Thymus (tissue), 11 donors: ENCODE measurements at regions not wholly inside any gene's neighbourhood (a gene's known extent, or its start where the extent isn't known, plus 50 kb on each side); places are given as distances from the start of the nearest gene placed in this dataset.

Experiments used
- DNase-seq, 9 donors: peaks; one replicate each; pipeline ENCODE4 v3.0.0-alpha.2; 2013; ENCODE audit warnings: low spot score in 9 of 9, low read depth in 6 of 9, missing footprints in 1 of 9
- H3K27ac ChIP-seq, 2 donors: one replicate each; pipeline ENCODE4 v1.5.1; 2013; ENCODE audit warnings: control low read depth in 1 of 2, low read depth in 1 of 2, low read length in 1 of 2, mild to moderate bottlenecking in 1 of 2, moderate library complexity in 1 of 2
- H3K27me3 ChIP-seq, 2 donors: one replicate each; pipeline ENCODE4 v1.5.1; 2013; ENCODE audit warnings: low read length in 1 of 2; ENCODE audit not compliant: control insufficient read depth in 2 of 2, insufficient read depth in 1 of 2
- H3K36me3 ChIP-seq, 2 donors: one replicate each; pipeline ENCODE4 v1.5.1; 2013; ENCODE audit warnings: low read length in 1 of 2, mild to moderate bottlenecking in 1 of 2, moderate library complexity in 1 of 2; ENCODE audit not compliant: control insufficient read depth in 2 of 2, insufficient read depth in 2 of 2
- H3K4me1 ChIP-seq, 2 donors: one replicate each; pipeline ENCODE4 v1.5.1; 2013; ENCODE audit warnings: low read length in 2 of 2; ENCODE audit not compliant: control insufficient read depth in 2 of 2, insufficient read depth in 2 of 2
- H3K4me3 ChIP-seq, 2 donors: one replicate each; pipeline ENCODE4 v1.5.1; 2013; ENCODE audit warnings: low read length in 2 of 2, control low read depth in 1 of 2, mild to moderate bottlenecking in 1 of 2
- H3K9me3 ChIP-seq, 2 donors: one replicate each; pipeline ENCODE4 v1.5.1; 2013; ENCODE audit warnings: low read length in 1 of 2, mild to moderate bottlenecking in 1 of 2; ENCODE audit not compliant: control insufficient read depth in 2 of 2, insufficient read depth in 1 of 2
- WGBS: extraction: QIAGEN DNeasy Blood & Tissue Kit; methylation state at CpG from one replicate; pipeline ENCODE4 v1.1.7; 2013; 5-methylcytosine and 5-hydroxymethylcytosine counted together
- donor health status: healthy.

DNA sequence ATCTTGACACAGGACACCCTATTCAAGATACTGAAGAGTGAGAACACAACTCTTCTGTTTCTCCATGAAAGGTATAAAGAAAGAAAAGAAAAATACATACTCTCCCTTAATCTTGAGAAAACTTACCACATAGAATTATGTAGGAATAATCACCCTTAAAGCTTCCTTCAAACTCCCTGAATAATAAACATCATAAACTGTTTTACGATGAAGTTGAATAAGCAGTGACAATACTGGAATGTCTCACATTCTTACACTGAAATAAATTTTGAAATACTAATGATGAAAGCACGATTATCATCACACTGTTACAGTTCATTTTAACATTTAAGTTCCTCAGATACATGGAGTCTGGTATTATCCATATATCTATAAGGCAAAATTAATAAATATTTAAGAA is 306.2 kb downstream of the IPMK start:
- no peak for DNase-seq
- Histone ChIP-seq H3K36me3 (no peaks in the 10 kb centered on the region), H3K4me1 (no peaks in the 10 kb centered on the region), H3K4me3 (no peak overlapping the region), H3K9me3 (no peaks in the 10 kb centered on the region), H3K27ac (no peak overlapping the region), H3K27me3 (no peaks in the 10 kb centered on the region)
- 87% methylated on average over 2 of the region's 2 CpGs for WGBS

DNA sequence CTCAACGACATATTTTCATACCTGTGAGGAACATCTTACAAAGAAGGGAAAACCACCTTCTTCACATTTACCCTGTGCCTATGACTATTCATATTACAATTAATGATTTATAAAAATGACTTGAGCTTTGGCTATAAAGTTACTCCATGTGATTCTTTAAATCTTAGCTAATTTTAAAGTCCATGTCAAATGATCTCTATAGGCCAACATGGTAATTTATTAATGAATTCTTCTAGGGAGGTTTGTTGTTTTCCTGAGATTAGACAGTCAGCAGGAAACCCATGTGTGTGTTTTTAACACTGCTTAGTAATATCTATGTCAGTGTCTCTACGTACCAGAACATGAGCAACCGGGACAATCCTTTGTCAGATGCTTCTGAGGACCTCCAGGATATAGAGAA is 307.3 kb downstream of the IPMK start:
- no peak overlapping the region for H3K27ac ChIP-seq
- no peak for DNase-seq
- no peaks in the 10 kb centered on the region for H3K9me3 ChIP-seq
- H3K36me3 ChIP-seq = no peaks in the 10 kb centered on the region
- no peak overlapping the region for H3K4me3 ChIP-seq
- no peaks in the 10 kb centered on the region for H3K27me3 ChIP-seq
- no peaks in the 10 kb centered on the region for H3K4me1 ChIP-seq
- 60% methylated on average over 3 of the region's 3 CpGs for WGBS

DNA sequence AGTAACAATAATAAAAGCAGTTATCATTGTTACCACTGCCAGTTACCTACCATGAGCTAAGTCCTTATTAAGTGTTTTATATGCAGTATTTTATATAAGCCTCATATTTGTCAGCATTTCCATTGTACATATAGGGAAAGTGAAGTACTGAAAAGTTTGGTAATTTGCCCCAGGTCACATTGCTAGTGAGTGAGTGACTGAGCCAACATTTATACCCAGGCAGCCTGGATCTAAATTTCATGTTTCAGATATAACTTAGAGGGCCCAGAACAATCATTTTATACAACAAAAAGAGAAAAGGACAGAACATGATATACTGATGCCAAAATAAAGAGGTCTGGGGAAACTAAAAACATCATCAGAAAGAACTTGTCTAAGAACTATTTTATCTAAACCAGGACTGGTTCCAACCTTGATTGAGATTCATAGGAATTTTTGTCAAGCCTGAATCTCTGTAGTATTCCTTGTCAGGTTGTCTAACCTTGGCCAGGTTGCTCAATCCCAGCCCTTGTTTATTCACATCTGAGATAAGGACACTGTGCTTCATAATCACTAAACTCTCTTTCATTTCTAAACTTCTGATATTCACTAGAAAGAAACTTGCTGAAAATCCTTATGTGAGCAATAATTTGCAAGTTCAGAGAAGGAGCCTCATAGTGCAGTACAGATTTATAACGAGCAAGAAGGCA is 308.2 kb downstream of the IPMK start:
- Histone ChIP-seq H3K36me3 (no peaks in the 10 kb centered on the region), H3K27me3 (no peaks in the 10 kb centered on the region), H3K27ac (no peak overlapping the region), H3K4me3 (no peak overlapping the region), H3K9me3 (no peaks in the 10 kb centered on the region), H3K4me1 (no peaks in the 10 kb centered on the region)
- DNase-seq = no peak
- 75% methylated on average over 1 of the region's 1 CpG for WGBS

DNA sequence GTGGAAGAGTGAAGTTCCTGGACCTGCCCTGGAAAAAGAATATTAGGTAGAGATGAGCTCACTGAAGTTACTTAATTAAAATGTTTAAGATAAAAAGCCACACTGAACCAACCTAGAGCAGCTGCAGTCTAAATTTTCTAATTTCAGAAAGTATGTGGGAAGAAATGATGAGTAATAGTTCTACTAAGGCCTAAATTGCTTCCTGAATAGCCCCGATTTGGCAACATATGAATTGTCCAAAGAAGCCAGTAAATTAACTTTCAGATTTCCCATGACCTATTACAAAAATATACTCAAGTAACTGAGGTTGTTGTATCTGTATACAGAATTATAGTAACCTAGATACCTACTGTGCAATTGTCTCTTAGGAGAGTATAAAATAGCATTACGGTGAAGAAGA is 312.6 kb downstream of the IPMK start:
- no peaks in the 10 kb centered on the region for H3K36me3 ChIP-seq
- no peaks in the 10 kb centered on the region for H3K4me1 ChIP-seq
- no peak overlapping the region for H3K4me3 ChIP-seq
- H3K27ac ChIP-seq = no peak overlapping the region
- WGBS = 89% methylated on average over 2 of the region's 2 CpGs
- H3K27me3 ChIP-seq = no peaks in the 10 kb centered on the region
- no peak for DNase-seq
- H3K9me3 ChIP-seq = no peaks in the 10 kb centered on the region

DNA sequence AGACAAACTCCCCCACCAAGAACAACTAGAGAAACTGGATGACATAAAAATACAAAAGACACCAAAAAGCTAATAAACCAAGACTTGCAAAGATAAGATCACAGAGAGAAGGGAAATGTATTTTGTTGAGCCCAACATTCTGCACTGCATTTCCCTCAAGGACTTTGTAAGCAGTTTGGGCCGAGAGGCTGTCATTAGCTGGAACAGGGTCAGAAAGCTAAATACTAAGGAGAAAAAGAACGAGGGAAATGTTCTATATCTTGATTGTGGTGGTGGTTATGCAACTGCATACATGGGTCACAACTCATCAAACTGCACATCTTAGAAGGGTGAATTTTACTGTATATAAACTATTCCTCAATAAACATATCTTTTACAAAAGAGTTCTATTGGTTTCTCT is 315.0 kb downstream of the IPMK start:
- Histone ChIP-seq H3K36me3 (no peaks in the 10 kb centered on the region), H3K4me1 (no peaks in the 10 kb centered on the region), H3K4me3 (no peak overlapping the region), H3K9me3 (no peaks in the 10 kb centered on the region), H3K27ac (no peak overlapping the region), H3K27me3 (no peaks in the 10 kb centered on the region)
- WGBS = 63% methylated on average over 2 of the region's 2 CpGs
- no peak for DNase-seq

DNA sequence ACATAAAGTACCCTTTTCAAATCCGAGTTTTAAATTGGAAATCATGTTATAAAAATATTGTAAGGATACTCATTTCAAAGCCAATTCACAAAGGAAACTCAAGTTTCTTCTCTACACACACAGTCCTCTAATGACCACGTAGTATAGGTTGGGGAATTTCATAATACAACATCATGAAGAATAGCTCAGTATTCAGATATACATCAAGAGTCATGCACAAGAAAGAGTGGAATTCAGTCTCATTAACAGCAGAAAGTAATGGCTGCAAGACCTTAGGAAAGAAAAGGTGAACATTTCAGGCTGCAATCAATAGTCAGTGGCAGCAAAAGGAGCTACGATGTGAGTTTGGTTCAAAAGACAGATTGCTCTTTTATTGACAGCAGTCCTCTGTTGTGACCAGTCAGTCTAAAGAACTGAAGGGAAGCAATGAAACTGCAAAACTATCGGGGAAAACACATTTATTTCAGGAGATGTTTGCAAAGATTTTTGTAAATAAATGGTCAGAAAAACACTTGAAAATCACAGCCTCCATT is 317.2 kb downstream of the IPMK start:
- H3K4me3 ChIP-seq = no peak overlapping the region
- no peaks in the 10 kb centered on the region for H3K36me3 ChIP-seq
- no peak overlapping the region for H3K27ac ChIP-seq
- no peak for DNase-seq
- H3K4me1 ChIP-seq = no peaks in the 10 kb centered on the region
- no peaks in the 10 kb centered on the region for H3K9me3 ChIP-seq
- WGBS = 64% methylated on average over 4 of the region's 4 CpGs
- H3K27me3 ChIP-seq = no peaks in the 10 kb centered on the region

DNA sequence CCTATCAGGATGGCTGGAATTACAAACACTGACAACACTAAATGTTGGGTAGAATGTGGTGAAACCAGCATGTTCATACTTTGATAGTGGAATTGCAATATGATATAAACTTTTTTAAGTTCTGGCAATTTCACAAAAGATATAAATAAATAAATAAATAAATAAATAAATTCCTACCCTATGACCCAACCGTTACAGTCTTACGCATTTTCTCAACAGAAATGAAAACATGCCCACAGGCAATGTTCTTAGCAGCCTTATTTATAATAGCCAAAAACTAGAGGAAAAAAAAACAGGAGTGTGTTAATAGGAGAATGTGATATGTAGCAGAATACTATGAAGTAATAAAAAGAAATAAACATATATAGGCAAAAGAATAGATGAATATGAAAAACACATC is 318.9 kb downstream of the IPMK start:
- Histone ChIP-seq H3K27ac (no peak overlapping the region), H3K4me3 (no peak overlapping the region), H3K4me1 (no peaks in the 10 kb centered on the region), H3K27me3 (no peaks in the 10 kb centered on the region), H3K9me3 (no peaks in the 10 kb centered on the region), H3K36me3 (no peaks in the 10 kb centered on the region)
- no peak for DNase-seq
- 96% methylated on average over 2 of the region's 2 CpGs for WGBS

DNA sequence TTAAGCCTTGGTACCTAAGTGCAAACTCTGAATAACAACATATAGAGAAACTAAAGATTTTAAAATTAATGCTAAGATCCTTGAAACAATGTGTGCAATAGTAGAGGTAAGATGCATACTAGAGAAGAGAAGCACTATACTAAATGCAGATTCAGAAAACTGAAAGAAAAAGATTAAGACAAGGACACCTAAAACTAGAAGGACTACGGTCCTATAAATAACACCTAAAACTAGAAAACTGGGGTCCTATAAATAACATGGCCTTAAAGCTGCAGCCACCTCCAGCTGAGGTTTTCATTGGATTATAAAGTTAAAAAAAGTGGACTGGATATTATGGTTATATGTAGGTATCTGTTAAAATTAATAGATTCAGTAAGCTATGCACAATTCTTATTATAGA is 320.9 kb downstream of the IPMK start:
- Histone ChIP-seq H3K4me1 (no peaks in the 10 kb centered on the region), H3K36me3 (no peaks in the 10 kb centered on the region), H3K9me3 (no peaks in the 10 kb centered on the region), H3K27me3 (no peaks in the 10 kb centered on the region), H3K4me3 (no peak overlapping the region), H3K27ac (no peak overlapping the region)
- 97% methylated on average over 1 of the region's 1 CpG for WGBS
- DNase-seq = no peak

DNA sequence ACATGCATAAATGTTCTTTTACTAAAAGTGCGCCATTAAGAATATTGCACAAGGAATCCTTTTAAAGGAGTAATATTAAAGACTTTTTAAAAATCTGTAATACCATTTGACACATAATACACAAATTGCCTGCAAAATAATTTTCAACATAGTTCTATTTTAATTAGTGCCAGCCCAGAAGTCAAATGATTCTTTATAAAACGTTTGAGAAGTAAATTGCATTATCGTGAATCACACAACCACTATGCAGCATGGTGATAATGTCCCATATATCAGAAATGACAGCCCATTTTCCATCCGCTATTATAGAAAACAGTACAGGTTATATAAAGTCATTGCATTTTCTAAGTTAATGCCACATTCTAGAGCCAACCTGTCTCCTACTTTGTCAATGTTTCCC is 324.0 kb downstream of the IPMK start:
- Histone ChIP-seq H3K27ac (no peak overlapping the region), H3K9me3 (no peaks in the 10 kb centered on the region), H3K27me3 (no peaks in the 10 kb centered on the region), H3K4me3 (no peak overlapping the region), H3K4me1 (no peaks in the 10 kb centered on the region), H3K36me3 (no peaks in the 10 kb centered on the region)
- 94% methylated on average over 4 of the region's 4 CpGs for WGBS
- no peak for DNase-seq
